Mucosa of stomach (tissue), 1 donor: ENCODE measurements at regions not wholly inside any gene's neighbourhood (a gene's known extent, or its start where the extent isn't known, plus 50 kb on each side); places are given as distances from the start of the nearest gene placed in this dataset.

ENCODE experiments used
- H3K27me3 ChIP-seq: one replicate; pipeline ENCODE4 v1.7.0; 2013; ENCODE audit warnings: mild to moderate bottlenecking, low read length; ENCODE audit not compliant: control insufficient read depth, insufficient read depth
- H3K36me3 ChIP-seq: one replicate; pipeline ENCODE4 v1.7.0; 2013; ENCODE audit warnings: low read length; ENCODE audit not compliant: control insufficient read depth, insufficient read depth
- H3K4me1 ChIP-seq: one replicate; pipeline ENCODE4 v1.7.0; 2013; ENCODE audit warnings: mild to moderate bottlenecking, low read length; ENCODE audit not compliant: control insufficient read depth, insufficient read depth
- H3K4me3 ChIP-seq: one replicate; pipeline ENCODE4 v1.7.0; 2013; ENCODE audit warnings: low read length
- H3K9ac ChIP-seq: one replicate; pipeline ENCODE4 v1.7.0; 2013; ENCODE audit warnings: mild to moderate bottlenecking, low read length, moderate library complexity
- H3K9me3 ChIP-seq: one replicate; pipeline ENCODE4 v1.7.0; 2013; ENCODE audit warnings: mild to moderate bottlenecking, low read length, moderate library complexity; ENCODE audit not compliant: control insufficient read depth
- donor health status: Pancreatic carcinoma.

GRCh38 chr2:118711603-118712002 is 135.8 kb downstream of the EN1 start:
- Histone ChIP-seq H3K36me3 (no peaks in the 10 kb centered on the region), H3K4me1 (no peaks in the 10 kb centered on the region), H3K4me3 (no peak overlapping the region), H3K9me3 (no peaks in the 10 kb centered on the region), H3K9ac (no peak overlapping the region), H3K27me3 (no peaks in the 10 kb centered on the region)

- no peaks in the 10 kb centered on the region for H3K9me3 ChIP-seq
- H3K4me3 ChIP-seq, result no peak overlapping the region
- H3K36me3 ChIP-seq, result no peaks in the 10 kb centered on the region
- H3K4me1 ChIP-seq, result no peaks in the 10 kb centered on the region
- H3K27me3 ChIP-seq, result no peaks in the 10 kb centered on the region
- no peak overlapping the region for H3K9ac ChIP-seq
Observed at GRCh38 chr2:118710481-118710880, 137.0 kb downstream of the EN1 start.

- Histone ChIP-seq H3K27me3 (no peaks in the 10 kb centered on the region), H3K36me3 (no peaks in the 10 kb centered on the region), H3K4me1 (no peaks in the 10 kb centered on the region), H3K4me3 (no peak overlapping the region), H3K9ac (no peak overlapping the region), H3K9me3 (no peaks in the 10 kb centered on the region)
Observed at GRCh38 chr2:118709786-118710185, 137.7 kb downstream of the EN1 start.

GRCh38 chr2:118706844-118707243 is 140.6 kb downstream of the EN1 start:
- no peaks in the 10 kb centered on the region for H3K36me3 ChIP-seq
- H3K4me1 ChIP-seq, result no peaks in the 10 kb centered on the region
- no peaks in the 10 kb centered on the region for H3K9me3 ChIP-seq
- no peak overlapping the region for H3K4me3 ChIP-seq
- no peak overlapping the region for H3K9ac ChIP-seq
- no peaks in the 10 kb centered on the region for H3K27me3 ChIP-seq

- Histone ChIP-seq H3K9me3 (no peaks in the 10 kb centered on the region), H3K27me3 (no peaks in the 10 kb centered on the region), H3K4me1 (no peaks in the 10 kb centered on the region), H3K36me3 (no peaks in the 10 kb centered on the region), H3K9ac (no peak overlapping the region), H3K4me3 (no peak overlapping the region)
Observed at GRCh38 chr2:118706371-118706770, 141.1 kb downstream of the EN1 start.

- Histone ChIP-seq H3K4me1 (no peaks in the 10 kb centered on the region), H3K9ac (no peak overlapping the region), H3K4me3 (no peak overlapping the region), H3K27me3 (no peaks in the 10 kb centered on the region), H3K36me3 (no peaks in the 10 kb centered on the region), H3K9me3 (no peaks in the 10 kb centered on the region)
Observed at GRCh38 chr2:118705032-118705431, 142.4 kb downstream of the EN1 start.

- no peak overlapping the region for H3K9ac ChIP-seq
- no peaks in the 10 kb centered on the region for H3K27me3 ChIP-seq
- no peaks in the 10 kb centered on the region for H3K9me3 ChIP-seq
- H3K4me3 ChIP-seq, result no peak overlapping the region
- no peaks in the 10 kb centered on the region for H3K4me1 ChIP-seq
- no peaks in the 10 kb centered on the region for H3K36me3 ChIP-seq
Observed at GRCh38 chr2:118699447-118700175, 147.8 kb downstream of the EN1 start.

- no peaks in the 10 kb centered on the region for H3K9me3 ChIP-seq
- no peak overlapping the region for H3K9ac ChIP-seq
- no peaks in the 10 kb centered on the region for H3K27me3 ChIP-seq
- H3K36me3 ChIP-seq, result no peaks in the 10 kb centered on the region
- H3K4me3 ChIP-seq, result no peak overlapping the region
- H3K4me1 ChIP-seq, result no peaks in the 10 kb centered on the region
Observed at GRCh38 chr2:118698564-118698963, 148.9 kb downstream of the EN1 start.

GRCh38 chr2:118697781-118698180 is 149.7 kb downstream of the EN1 start:
- no peak overlapping the region for H3K9ac ChIP-seq
- H3K4me1 ChIP-seq, result no peaks in the 10 kb centered on the region
- H3K9me3 ChIP-seq, result no peaks in the 10 kb centered on the region

GRCh38 chr2:118696786-118697465 is 150.5 kb downstream of the EN1 start:
- Histone ChIP-seq H3K4me1 (no peaks in the 10 kb centered on the region), H3K9me3 (no peaks in the 10 kb centered on the region), H3K27me3 (no peaks in the 10 kb centered on the region), H3K36me3 (no peaks in the 10 kb centered on the region), H3K4me3 (no peak overlapping the region), H3K9ac (no peak overlapping the region)

More at GRCh38 chr2:118697781-118698180, 149.7 kb downstream of the EN1 start:
- no peaks in the 10 kb centered on the region for H3K27me3 ChIP-seq
- no peaks in the 10 kb centered on the region for H3K36me3 ChIP-seq
- no peak overlapping the region for H3K4me3 ChIP-seq

- H3K9ac ChIP-seq, result no peak overlapping the region
- no peaks in the 10 kb centered on the region for H3K27me3 ChIP-seq
- H3K36me3 ChIP-seq, result no peaks in the 10 kb centered on the region
- no peaks in the 10 kb centered on the region for H3K4me1 ChIP-seq
- H3K9me3 ChIP-seq, result no peaks in the 10 kb centered on the region
- no peak overlapping the region for H3K4me3 ChIP-seq
Observed at GRCh38 chr2:118693287-118693822, 154.1 kb downstream of the EN1 start.

GRCh38 chr2:118689874-118690273 is 157.6 kb downstream of the EN1 start:
- Histone ChIP-seq H3K27me3 (no peaks in the 10 kb centered on the region), H3K4me3 (no peak overlapping the region), H3K4me1 (no peaks in the 10 kb centered on the region), H3K9me3 (no peaks in the 10 kb centered on the region), H3K36me3 (no peaks in the 10 kb centered on the region), H3K9ac (no peak overlapping the region)
